ENCODE measurements at regions not wholly inside any gene's neighbourhood (a gene's known extent, or its start where the extent isn't known, plus 50 kb on each side); places are given as distances from the start of the nearest gene placed in this dataset.

GRCh38 chr3:168581771-168582225 lies 486.1 kb upstream of the GOLIM4 start (continued):
- TF ChIP-seq CTCF (conservative IDR thresholded peaks at IDR 0.05; ENCODE audit: low read depth in 2 of 2) = no peak
- no peak for TF ChIP-seq JUNB (IDR thresholded peaks at IDR 0.05; ENCODE audit: unreplicated experiment)
- no peak for TF ChIP-seq REST (IDR thresholded peaks at IDR 0.05; ENCODE audit: unreplicated experiment)
- no peak for TF ChIP-seq POLR2AphosphoS5 (IDR thresholded peaks at IDR 0.05; ENCODE audit: low read depth)
- TF ChIP-seq NANOG (IDR thresholded peaks at IDR 0.05; ENCODE audit: borderline replicate concordance) = no peak
- TF ChIP-seq STAT1 (IDR thresholded peaks at IDR 0.05; ENCODE audit: unreplicated experiment) = no peak

- H3K4me2 ChIP-seq = no peak overlapping the region
- Mint-ChIP-seq H3K9me3 (no peaks in the 10 kb centered on the region; the same call in 2 of the 3 replicates), H3K4me1 (peaks cover 31% of the 10 kb centered on the region), H3K4me3 (no peak overlapping the region), H3K27ac (no peak overlapping the region), H3K36me3 (ENCODE audit: low read depth) (peaks cover 1% of the 10 kb centered on the region; the same call in 2 of the 3 replicates), H3K27me3 (ENCODE audit: insufficient read depth, low read depth, poor library complexity) (no peaks in the 10 kb centered on the region)
- H3K27ac ChIP-seq (ENCODE audit: low read depth) = no peak overlapping the region
- no peaks in the 10 kb centered on the region for H3F3A ChIP-seq (replicated peaks; ENCODE audit: low read depth)
- no peaks in the 10 kb centered on the region for H3K27me3 ChIP-seq (ENCODE audit: insufficient read depth)
- ATAC-seq = no peak
- no peaks in the 10 kb centered on the region for H3K36me3 ChIP-seq (ENCODE audit: insufficient read depth)
- no peaks in the 10 kb centered on the region for H4K20me1 ChIP-seq (replicated peaks; ENCODE audit: insufficient read depth)
- no peak overlapping the region for H2AFZ ChIP-seq
- no peaks in the 10 kb centered on the region for H3K9me2 ChIP-seq (ENCODE audit: insufficient read depth)
- no peak overlapping the region for H3K4me3 ChIP-seq
- H3K4me1 ChIP-seq (ENCODE audit: insufficient read depth) = peaks cover 29% of the 10 kb centered on the region
- H3K79me2 ChIP-seq (replicated peaks; ENCODE audit: insufficient read depth) = no peaks in the 10 kb centered on the region
- no peak for DNase-seq (ENCODE audit: low spot score)
- TF ChIP-seq ETS1 (IDR thresholded peaks at IDR 0.05) = no peak
- no peak for TF ChIP-seq JUNB (IDR thresholded peaks at IDR 0.05; ENCODE audit: unreplicated experiment)
- TF ChIP-seq NANOG (IDR thresholded peaks at IDR 0.05; ENCODE audit: borderline replicate concordance) = no peak
- TF ChIP-seq ZNF462 (CRISPR knock-in tag; IDR thresholded peaks at IDR 0.05) = no peak
- no peak for TF ChIP-seq EZH2 (IDR thresholded peaks at IDR 0.05; ENCODE audit: low read depth, unreplicated experiment)
- no peak for TF ChIP-seq EZH2phosphoT487 (IDR thresholded peaks at IDR 0.05; ENCODE audit: unreplicated experiment)
- no peak for TF ChIP-seq CTCF (conservative IDR thresholded peaks at IDR 0.05; ENCODE audit: low read depth in 2 of 2)
Measured at GRCh38 chr3:168579010-168579409, 483.3 kb upstream of the GOLIM4 start.

Measured in GM23338 (cell line).